ENCODE measurements at regions not wholly inside any gene's neighbourhood (a gene's known extent, or its start where the extent isn't known, plus 50 kb on each side); places are given as distances from the start of the nearest gene placed in this dataset.

DNA sequence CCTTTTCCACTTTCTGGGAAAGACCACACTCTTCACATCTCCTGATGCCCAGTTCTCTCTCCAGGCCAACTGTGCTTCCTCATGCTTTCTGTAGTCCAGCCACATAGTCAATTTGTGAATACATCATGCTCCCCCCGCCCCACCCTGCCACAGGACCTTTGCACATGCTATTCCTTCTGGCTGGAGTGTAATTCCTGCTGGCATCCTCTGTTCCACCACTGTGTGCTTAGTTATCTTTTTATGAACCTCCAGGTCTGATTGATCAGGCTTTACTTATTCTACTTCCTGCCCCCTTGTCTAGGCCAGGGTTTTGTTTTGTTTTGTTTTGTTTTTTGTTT, 372.6 kb upstream of the RIOK2 start:
- H2BK120ac ChIP-seq (ENCODE audit: low read depth, low read length) = no peak overlapping the region
- peak overlapping the region; percentile 0 for H2AK9ac ChIP-seq (replicated peaks; ENCODE audit: low read depth, low read length, poor library complexity)
- H3K14ac ChIP-seq (replicated peaks; ENCODE audit: low read depth, low read length) = no peak overlapping the region
- no peak overlapping the region for H4K5ac ChIP-seq (ENCODE audit: low read depth, low read length)
- no peaks in the 10 kb centered on the region for H3K9me3 ChIP-seq (ENCODE audit: control insufficient read depth, insufficient read depth, low read length)
- no peaks in the 10 kb centered on the region for H3K79me1 ChIP-seq (ENCODE audit: low read depth in 1 of 2, low read length in 2 of 2)
- H3K4me3 ChIP-seq (ENCODE audit: insufficient read depth, low read depth, low read length) = no peak overlapping the region
- DNase-seq = no peak
- in situ Hi-C loops (cut with MboI; ENCODE audit: low sequenced_read_pairs) (no loop called here), dilution Hi-C loops (cut with HindIII; ENCODE audit: low sequenced_read_pairs, unreplicated experiment) (no loop called here), intact Hi-C loops (cut with micrococcal nuclease) (no loop called here)
- H2AK5ac ChIP-seq (ENCODE audit: low read depth, low read length) = no peak overlapping the region
- no peak overlapping the region for H4K91ac ChIP-seq (ENCODE audit: insufficient read depth, low read depth, low read length)
- no CpG with 5 or more reads among the region's 1 CpG for WGBS, 2 experiments (ENCODE audit: extremely low coverage in 2 of 2, insufficient read length in 1 of 2)
- H3K9ac ChIP-seq (ENCODE audit: low read depth, low read length) = no peak overlapping the region
- H3K4ac ChIP-seq (ENCODE audit: low read depth, low read length) = no peak overlapping the region
- TF ChIP-seq CHD1 (IDR thresholded peaks at IDR 0.05; ENCODE audit: low read depth, low read length) (no peak), CEBPB (IDR thresholded peaks at IDR 0.05; ENCODE audit: low read depth, low read length) (no peak), RCOR1 (IDR thresholded peaks at IDR 0.05; ENCODE audit: insufficient replicate concordance, low read length) (no peak), MAFK (IDR thresholded peaks at IDR 0.05; ENCODE audit: low read depth, low read length) (no peak), SMC3 (IDR thresholded peaks at IDR 0.05; ENCODE audit: low read depth, low read length) (no peak), RAD21 (IDR thresholded peaks at IDR 0.05; ENCODE audit: low read length) (no peak), NFE2L2 (IDR thresholded peaks at IDR 0.05; ENCODE audit: low read depth, low read length) (no peak), MAZ (IDR thresholded peaks at IDR 0.05; ENCODE audit: borderline replicate concordance, low read depth, low read length) (no peak), BHLHE40 (IDR thresholded peaks at IDR 0.05; ENCODE audit: low read depth, low read length) (no peak), RFX5 (IDR thresholded peaks at IDR 0.05; ENCODE audit: low read depth, low read length) (no peak), POLR2A (IDR thresholded peaks at IDR 0.05; ENCODE audit: low read depth, low read length) (no peak), MXI1 (IDR thresholded peaks at IDR 0.05; ENCODE audit: borderline replicate concordance, low read depth, low read length) (no peak), FOS (IDR thresholded peaks at IDR 0.05; ENCODE audit: low read depth, low read length) (no peak)
- TF ChIP-seq, protein P1, sequence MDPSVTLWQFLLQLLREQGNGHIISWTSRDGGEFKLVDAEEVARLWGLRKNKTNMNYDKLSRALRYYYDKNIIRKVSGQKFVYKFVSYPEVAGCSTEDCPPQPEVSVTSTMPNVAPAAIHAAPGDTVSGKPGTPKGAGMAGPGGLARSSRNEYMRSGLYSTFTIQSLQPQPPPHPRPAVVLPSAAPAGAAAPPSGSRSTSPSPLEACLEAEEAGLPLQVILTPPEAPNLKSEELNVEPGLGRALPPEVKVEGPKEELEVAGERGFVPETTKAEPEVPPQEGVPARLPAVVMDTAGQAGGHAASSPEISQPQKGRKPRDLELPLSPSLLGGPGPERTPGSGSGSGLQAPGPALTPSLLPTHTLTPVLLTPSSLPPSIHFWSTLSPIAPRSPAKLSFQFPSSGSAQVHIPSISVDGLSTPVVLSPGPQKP (IDR thresholded peaks at IDR 0.05; ENCODE audit: borderline replicate concordance, low read depth, low read length) = no peak
- TF ChIP-seq, protein P2, sequence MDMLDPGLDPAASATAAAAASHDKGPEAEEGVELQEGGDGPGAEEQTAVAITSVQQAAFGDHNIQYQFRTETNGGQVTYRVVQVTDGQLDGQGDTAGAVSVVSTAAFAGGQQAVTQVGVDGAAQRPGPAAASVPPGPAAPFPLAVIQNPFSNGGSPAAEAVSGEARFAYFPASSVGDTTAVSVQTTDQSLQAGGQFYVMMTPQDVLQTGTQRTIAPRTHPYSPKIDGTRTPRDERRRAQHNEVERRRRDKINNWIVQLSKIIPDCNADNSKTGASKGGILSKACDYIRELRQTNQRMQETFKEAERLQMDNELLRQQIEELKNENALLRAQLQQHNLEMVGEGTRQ (IDR thresholded peaks at IDR 0.05; ENCODE audit: low read depth, low read length) = no peak
- CTCF ChIA-PET = no interaction called here
- H2BK20ac ChIP-seq (ENCODE audit: low read depth, low read length) = peak overlapping the region; percentile 49; the same call in 1 of the 2 replicates
- no peak overlapping the region for H3K56ac ChIP-seq (ENCODE audit: extremely low read depth, insufficient read depth, low read length)
- H4K8ac ChIP-seq (ENCODE audit: low read depth in 2 of 2, low read length in 2 of 2) = no peak overlapping the region
- POLR2A ChIA-PET (ENCODE audit: unreplicated experiment) = no interaction called here
- no TSS peak for BruUV-seq (replicated peaks)
- H3K23ac ChIP-seq (ENCODE audit: low read depth, low read length) = no peak overlapping the region
- H3K18ac ChIP-seq (ENCODE audit: low read depth, low read length) = no peak overlapping the region
- H3K27ac ChIP-seq (ENCODE audit: insufficient read depth, low read length) = no peak overlapping the region
- no peaks in the 10 kb centered on the region; the same call in 1 of the 2 replicates for H3K9me1 ChIP-seq (ENCODE audit: insufficient read depth, low read length)
- H4K20me1 ChIP-seq (ENCODE audit: insufficient read depth, low read length) = no peaks in the 10 kb centered on the region
- no peaks in the 10 kb centered on the region for H3K27me3 ChIP-seq (ENCODE audit: control insufficient read depth, insufficient read depth, low read length)
- H3K4me1 ChIP-seq (ENCODE audit: control insufficient read depth, insufficient read depth, low read length) = peaks cover 7% of the 10 kb centered on the region; the same call in 1 of the 2 replicates
- no peak overlapping the region for H3K4me2 ChIP-seq (ENCODE audit: low read depth, low read length)
- H2BK5ac ChIP-seq (ENCODE audit: low read depth, low read length, poor library complexity, severe bottlenecking) = no peak overlapping the region
- no peak overlapping the region for H2AFZ ChIP-seq (replicated peaks; ENCODE audit: low read length, poor library complexity)
- no peak for ATAC-seq (ENCODE audit: low read depth)
- no peak overlapping the region for H2BK15ac ChIP-seq (ENCODE audit: low read depth, low read length)
- no peaks in the 10 kb centered on the region for H3K36me3 ChIP-seq (ENCODE audit: control insufficient read depth, insufficient read depth, low read length)
